LNCAP (cell line): ENCODE measurements at regions not wholly inside any gene's neighbourhood (a gene's known extent, or its start where the extent isn't known, plus 50 kb on each side); places are given as distances from the start of the nearest gene placed in this dataset.

Experiments
- CTCF ChIP-seq: fragments of 450-650 bp; IDR thresholded peaks from 2 replicates; pipeline ENCODE4 v1.5.1; 2017; ENCODE audit warnings: mild to moderate bottlenecking

GRCh38 chr22:47552024-47552423 is 789.6 kb downstream of the TBC1D22A start:
- no peak for TF ChIP-seq CTCF

- TF ChIP-seq CTCF: no peak
These were observed 789.0 kb downstream of the TBC1D22A start for GRCh38 chr22:47551431-47551775.

GRCh38 chr22:47550524-47551430 is 788.3 kb downstream of the TBC1D22A start:
- no peak for TF ChIP-seq CTCF

GRCh38 chr22:47549741-47550340 is 787.4 kb downstream of the TBC1D22A start:
- no peak for TF ChIP-seq CTCF

- no peak for TF ChIP-seq CTCF
These were observed 786.7 kb downstream of the TBC1D22A start for GRCh38 chr22:47548953-47549740.

GRCh38 chr22:47547881-47548650 is 785.6 kb downstream of the TBC1D22A start:
- TF ChIP-seq CTCF: no peak

- TF ChIP-seq CTCF: no peak
These were observed 784.8 kb downstream of the TBC1D22A start for GRCh38 chr22:47547239-47547661.
